ENCODE measurements at regions not wholly inside any gene's neighbourhood (a gene's known extent, or its start where the extent isn't known, plus 50 kb on each side); places are given as distances from the start of the nearest gene placed in this dataset.

GRCh38 chr6:101011186-101011585 lies 130.1 kb upstream of the ASCC3 start:
- no peak for TF ChIP-seq CTCF (IDR thresholded peaks at IDR 0.05)
- no peak for TF ChIP-seq EP300 (IDR thresholded peaks at IDR 0.05)
